H9 (cell line): ENCODE measurements at regions not wholly inside any gene's neighbourhood (a gene's known extent, or its start where the extent isn't known, plus 50 kb on each side); places are given as distances from the start of the nearest gene placed in this dataset.

Experiments
- DNase-seq: peaks from one replicate; pipeline ENCODE4 v3.0.0-alpha.2; 2017
- H2AFZ ChIP-seq: one replicate; pipeline ENCODE4 v1.6.1; 2013; ENCODE audit warnings: mild to moderate bottlenecking, low read length, control low read depth, moderate library complexity
- H2AK5ac ChIP-seq: 2 replicates; pipeline ENCODE4 v1.6.1; 2013; ENCODE audit warnings: low read length, control low read depth, mixed read lengths; ENCODE audit not compliant: insufficient read length
- H2BK120ac ChIP-seq: one replicate; pipeline ENCODE4 v1.6.1; 2013; ENCODE audit warnings: low read depth, mild to moderate bottlenecking, low read length, control low read depth, inconsistent platforms; ENCODE audit not compliant: poor library complexity, severe bottlenecking
- H2BK12ac ChIP-seq: 2 replicates; pipeline ENCODE4 v1.6.1; 2013; ENCODE audit warnings: low read length, control low read depth, mixed read lengths, low read depth; ENCODE audit not compliant: insufficient read length
- H2BK15ac ChIP-seq: 2 replicates; pipeline ENCODE4 v1.6.1; 2013; ENCODE audit warnings: low read depth, low read length, control low read depth
- H2BK20ac ChIP-seq: one replicate; pipeline ENCODE4 v1.6.1; 2013; ENCODE audit warnings: low read depth, mild to moderate bottlenecking, low read length, control low read depth, inconsistent platforms; ENCODE audit not compliant: poor library complexity, severe bottlenecking
- H2BK5ac ChIP-seq: 2 replicates; pipeline ENCODE4 v1.6.1; 2013; ENCODE audit warnings: low read length, control low read depth, mixed read lengths; ENCODE audit not compliant: insufficient read length
- H3K14ac ChIP-seq: 2 replicates; pipeline ENCODE4 v1.6.1; 2013; ENCODE audit warnings: low read length, control low read depth; ENCODE audit not compliant: insufficient read depth
- H3K18ac ChIP-seq: 2 replicates; pipeline ENCODE4 v1.6.1; 2013; ENCODE audit warnings: low read depth, mild to moderate bottlenecking, mixed read lengths, low read length, control low read depth; ENCODE audit not compliant: insufficient read length
- H3K23ac ChIP-seq: 2 replicates; pipeline ENCODE4 v1.6.1; 2013; ENCODE audit warnings: low read length, control low read depth, mixed read lengths, low read depth; ENCODE audit not compliant: insufficient read length
- H3K23me2 ChIP-seq: 2 replicates; pipeline ENCODE4 v1.6.1; 2013; ENCODE audit warnings: low read depth, mild to moderate bottlenecking, mixed read lengths, low read length, control low read depth; ENCODE audit not compliant: insufficient read length, poor library complexity, severe bottlenecking
- H3K27ac ChIP-seq: 2 replicates; pipeline ENCODE4 v1.5.1; 2013; ENCODE audit warnings: low read length, control low read depth, mixed read lengths, low read depth; ENCODE audit not compliant: insufficient read length
- H3K27me3 ChIP-seq: 2 replicates; pipeline ENCODE4 v1.6.1; 2013; ENCODE audit warnings: low read length, control low read depth, inconsistent platforms; ENCODE audit not compliant: insufficient read depth
- H3K4ac ChIP-seq: 2 replicates; pipeline ENCODE4 v1.6.1; 2013; ENCODE audit warnings: low read depth, mild to moderate bottlenecking, control low read depth, inconsistent platforms, low read length, moderate library complexity
- H3K4me1 ChIP-seq: 2 replicates; pipeline ENCODE4 v1.6.1; 2013; ENCODE audit warnings: low read length, control low read depth, inconsistent platforms; ENCODE audit not compliant: insufficient read depth
- H3K4me2 ChIP-seq: 2 replicates; pipeline ENCODE4 v1.6.1; 2013; ENCODE audit warnings: low read length, control low read depth, mixed read lengths; ENCODE audit not compliant: insufficient read length, insufficient read depth
- H3K56ac ChIP-seq: 2 replicates; pipeline ENCODE4 v1.6.1; 2013; ENCODE audit warnings: low read depth, mild to moderate bottlenecking, mixed read lengths, low read length, control low read depth; ENCODE audit not compliant: insufficient read length
- H3K79me1 ChIP-seq: 2 replicates; pipeline ENCODE4 v1.6.1; 2013; ENCODE audit warnings: low read depth, mild to moderate bottlenecking, moderate library complexity, low read length, control low read depth, inconsistent platforms; ENCODE audit not compliant: insufficient read depth, poor library complexity, severe bottlenecking
- H3K79me2 ChIP-seq: 2 replicates; pipeline ENCODE4 v1.6.1; 2013; ENCODE audit warnings: low read length, control low read depth, inconsistent platforms; ENCODE audit not compliant: insufficient read depth
- H3K9ac ChIP-seq: 2 replicates; pipeline ENCODE4 v1.6.1; 2013; ENCODE audit warnings: low read length, control low read depth, mixed read lengths; ENCODE audit not compliant: insufficient read length; ENCODE audit errors: extremely low read depth
- H3K9me3 ChIP-seq: one replicate; pipeline ENCODE4 v1.6.1; 2013; ENCODE audit warnings: low read depth, low read length, inconsistent platforms; ENCODE audit not compliant: control insufficient read depth
- H3T11ph ChIP-seq: one replicate; pipeline ENCODE4 v1.6.1; 2013; ENCODE audit warnings: mild to moderate bottlenecking, low read length, control low read depth, inconsistent platforms
- H4K20me1 ChIP-seq: one replicate; pipeline ENCODE4 v1.6.1; 2013; ENCODE audit not compliant: control insufficient read depth, insufficient read length, insufficient read depth
- H4K5ac ChIP-seq: 2 replicates; pipeline ENCODE4 v1.6.1; 2013; ENCODE audit warnings: low read depth, mild to moderate bottlenecking, mixed read lengths, low read length, control low read depth; ENCODE audit not compliant: insufficient read length
- H4K8ac ChIP-seq: replicated peaks from 2 replicates; pipeline ENCODE4 v1.6.1; 2013; ENCODE audit warnings: low read length, control low read depth, mixed read lengths, low read depth; ENCODE audit not compliant: insufficient read length
- H4K91ac ChIP-seq: 2 replicates; pipeline ENCODE4 v1.6.1; 2013; ENCODE audit warnings: low read depth, mild to moderate bottlenecking, moderate library complexity, mixed read lengths, low read length, control low read depth; ENCODE audit not compliant: insufficient read length
- H3K27ac Mint-ChIP-seq, 3 experiments: 2 replicates in 2 of 3; 3 replicates in 1 of 3; pipeline ENCODE4 v1.8.0; 2020 to 2021; ENCODE audit warnings: mixed read lengths in 3 of 3, mild to moderate bottlenecking in 1 of 3, moderate library complexity in 1 of 3
- H3K27me3 Mint-ChIP-seq: 2 replicates; pipeline ENCODE4 v1.8.0; 2021; ENCODE audit warnings: low read depth, mild to moderate bottlenecking, moderate library complexity, mixed read lengths
- H3K36me3 Mint-ChIP-seq, 3 experiments: 2 replicates in 2 of 3; 3 replicates in 1 of 3; pipeline ENCODE4 v1.8.0; 2020 to 2021; ENCODE audit warnings: low read depth in 3 of 3, mixed read lengths in 3 of 3; ENCODE audit not compliant: insufficient read depth in 1 of 3
- H3K4me1 Mint-ChIP-seq, 2 experiments: 2 replicates each; pipeline ENCODE4 v1.8.0; 2020; ENCODE audit warnings: mixed read lengths in 2 of 2
- H3K4me3 Mint-ChIP-seq, 2 experiments: 2 replicates in 1 of 2; 3 replicates in 1 of 2; pipeline ENCODE4 v1.8.0; 2020 to 2021; ENCODE audit warnings: mild to moderate bottlenecking in 2 of 2, mixed read lengths in 2 of 2, moderate library complexity in 1 of 2
- H3K9me3 Mint-ChIP-seq, 2 experiments: 2 replicates in 1 of 2; 3 replicates in 1 of 2; pipeline ENCODE4 v1.8.0; 2020; ENCODE audit warnings: mild to moderate bottlenecking in 2 of 2, mixed read lengths in 2 of 2, moderate library complexity in 1 of 2
- whole genome bisulfite sequencing: extraction: QIAGEN DNeasy Blood & Tissue Kit; methylation state at CpG from one replicate; pipeline ENCODE4 v1.1.7; 2013; ENCODE audit warnings: missing lambda C conversion rate, low lambda C conversion rate, mixed read lengths; ENCODE audit not compliant: insufficient read length; ENCODE audit errors: extremely low coverage; 5-methylcytosine and 5-hydroxymethylcytosine counted together
- TF ChIP-seq, protein P1 (sequence below): fragments of 200-600 bp; sonication (generic); conservative IDR thresholded peaks from 3 replicates; pipeline ENCODE4 v1.8.0; 2021; ENCODE audit warnings: antibody characterized with exemption, mild to moderate bottlenecking

- Histone ChIP-seq H2BK5ac (no peak overlapping the region), H3K4me2 (no peak overlapping the region), H3K4ac (no peak overlapping the region), H4K91ac (no peak overlapping the region), H4K8ac (no peak overlapping the region), H3K56ac (no peak overlapping the region), H3K23me2 (no peaks in the 10 kb centered on the region), H2BK15ac (no peak overlapping the region), H2BK12ac (no peak overlapping the region), H3K18ac (no peak overlapping the region), H3K9ac (no peak overlapping the region), H3K4me1 (no peaks in the 10 kb centered on the region), H3K27me3 (no peaks in the 10 kb centered on the region), H3K9me3 (no peaks in the 10 kb centered on the region), H4K5ac (no peak overlapping the region), H3K14ac (no peak overlapping the region), H2BK120ac (no peak overlapping the region), H3K27ac (no peak overlapping the region), H3K23ac (no peak overlapping the region), H3K79me2 (no peaks in the 10 kb centered on the region), H3K79me1 (no peaks in the 10 kb centered on the region), H2AFZ (no peak overlapping the region), H2BK20ac (no peak overlapping the region), H4K20me1 (no peaks in the 10 kb centered on the region), H2AK5ac (no peak overlapping the region), H3T11ph (no peak overlapping the region)
- DNase-seq: no peak
- Mint-ChIP-seq H3K36me3 (peaks cover 0 to 4% (median 2%) of the 10 kb centered on the region in 3 experiments; a peak in 2 of 7 replicates), H3K4me1 (no peaks in the 10 kb centered on the region), H3K4me3 (no peak overlapping the region), H3K9me3 (peaks cover 15 to 36% of the 10 kb centered on the region in 2 experiments), H3K27ac (no peak overlapping the region), H3K27me3 (peaks cover 6% of the 10 kb centered on the region)
- TF ChIP-seq, protein P1, sequence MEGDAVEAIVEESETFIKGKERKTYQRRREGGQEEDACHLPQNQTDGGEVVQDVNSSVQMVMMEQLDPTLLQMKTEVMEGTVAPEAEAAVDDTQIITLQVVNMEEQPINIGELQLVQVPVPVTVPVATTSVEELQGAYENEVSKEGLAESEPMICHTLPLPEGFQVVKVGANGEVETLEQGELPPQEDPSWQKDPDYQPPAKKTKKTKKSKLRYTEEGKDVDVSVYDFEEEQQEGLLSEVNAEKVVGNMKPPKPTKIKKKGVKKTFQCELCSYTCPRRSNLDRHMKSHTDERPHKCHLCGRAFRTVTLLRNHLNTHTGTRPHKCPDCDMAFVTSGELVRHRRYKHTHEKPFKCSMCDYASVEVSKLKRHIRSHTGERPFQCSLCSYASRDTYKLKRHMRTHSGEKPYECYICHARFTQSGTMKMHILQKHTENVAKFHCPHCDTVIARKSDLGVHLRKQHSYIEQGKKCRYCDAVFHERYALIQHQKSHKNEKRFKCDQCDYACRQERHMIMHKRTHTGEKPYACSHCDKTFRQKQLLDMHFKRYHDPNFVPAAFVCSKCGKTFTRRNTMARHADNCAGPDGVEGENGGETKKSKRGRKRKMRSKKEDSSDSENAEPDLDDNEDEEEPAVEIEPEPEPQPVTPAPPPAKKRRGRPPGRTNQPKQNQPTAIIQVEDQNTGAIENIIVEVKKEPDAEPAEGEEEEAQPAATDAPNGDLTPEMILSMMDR: no peak
- WGBS: no CpG with 5 or more reads among the region's 8 CpGs
Measured at GRCh38 chr7:156056534-156056933, 244.3 kb upstream of the SHH start.
